AG10803 (cell line): ENCODE measurements at regions not wholly inside any gene's neighbourhood (a gene's known extent, or its start where the extent isn't known, plus 50 kb on each side); places are given as distances from the start of the nearest gene placed in this dataset.

Source experiments
- DNase-seq: peaks from one replicate; pipeline ENCODE4 v3.0.0; 2010; ENCODE audit warnings: low read depth
- H3K4me3 ChIP-seq: 2 replicates; pipeline ENCODE4 v1.5.1; 2011; ENCODE audit warnings: mild to moderate bottlenecking, low read length, control low read depth
- TF ChIP-seq, protein P1 (sequence below): conservative IDR thresholded peaks from 2 replicates; pipeline ENCODE4 v1.5.1; 2011; ENCODE audit warnings: mild to moderate bottlenecking, low read length, control low read depth, inconsistent platforms

- H3K4me3 ChIP-seq: no peak overlapping the region
- peak; percentile 37 for DNase-seq
- TF ChIP-seq, protein P1, sequence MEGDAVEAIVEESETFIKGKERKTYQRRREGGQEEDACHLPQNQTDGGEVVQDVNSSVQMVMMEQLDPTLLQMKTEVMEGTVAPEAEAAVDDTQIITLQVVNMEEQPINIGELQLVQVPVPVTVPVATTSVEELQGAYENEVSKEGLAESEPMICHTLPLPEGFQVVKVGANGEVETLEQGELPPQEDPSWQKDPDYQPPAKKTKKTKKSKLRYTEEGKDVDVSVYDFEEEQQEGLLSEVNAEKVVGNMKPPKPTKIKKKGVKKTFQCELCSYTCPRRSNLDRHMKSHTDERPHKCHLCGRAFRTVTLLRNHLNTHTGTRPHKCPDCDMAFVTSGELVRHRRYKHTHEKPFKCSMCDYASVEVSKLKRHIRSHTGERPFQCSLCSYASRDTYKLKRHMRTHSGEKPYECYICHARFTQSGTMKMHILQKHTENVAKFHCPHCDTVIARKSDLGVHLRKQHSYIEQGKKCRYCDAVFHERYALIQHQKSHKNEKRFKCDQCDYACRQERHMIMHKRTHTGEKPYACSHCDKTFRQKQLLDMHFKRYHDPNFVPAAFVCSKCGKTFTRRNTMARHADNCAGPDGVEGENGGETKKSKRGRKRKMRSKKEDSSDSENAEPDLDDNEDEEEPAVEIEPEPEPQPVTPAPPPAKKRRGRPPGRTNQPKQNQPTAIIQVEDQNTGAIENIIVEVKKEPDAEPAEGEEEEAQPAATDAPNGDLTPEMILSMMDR: no peak
These were observed 507.9 kb downstream of the RPS24 start for GRCh38 chr10:78541481-78542140.

GRCh38 chr10:78542141-78542489, 508.5 kb downstream of the RPS24 start:
- DNase-seq: no peak
- TF ChIP-seq, protein P1: no peak
- no peak overlapping the region for H3K4me3 ChIP-seq

- DNase-seq: no peak
- no peak overlapping the region for H3K4me3 ChIP-seq
- TF ChIP-seq, protein P1: no peak
These were observed 508.9 kb downstream of the RPS24 start for GRCh38 chr10:78542521-78542920.

- DNase-seq: no peak
- H3K4me3 ChIP-seq: no peak overlapping the region
- TF ChIP-seq, protein P1: no peak
These were observed 509.5 kb downstream of the RPS24 start for GRCh38 chr10:78543031-78543748.

DNA sequence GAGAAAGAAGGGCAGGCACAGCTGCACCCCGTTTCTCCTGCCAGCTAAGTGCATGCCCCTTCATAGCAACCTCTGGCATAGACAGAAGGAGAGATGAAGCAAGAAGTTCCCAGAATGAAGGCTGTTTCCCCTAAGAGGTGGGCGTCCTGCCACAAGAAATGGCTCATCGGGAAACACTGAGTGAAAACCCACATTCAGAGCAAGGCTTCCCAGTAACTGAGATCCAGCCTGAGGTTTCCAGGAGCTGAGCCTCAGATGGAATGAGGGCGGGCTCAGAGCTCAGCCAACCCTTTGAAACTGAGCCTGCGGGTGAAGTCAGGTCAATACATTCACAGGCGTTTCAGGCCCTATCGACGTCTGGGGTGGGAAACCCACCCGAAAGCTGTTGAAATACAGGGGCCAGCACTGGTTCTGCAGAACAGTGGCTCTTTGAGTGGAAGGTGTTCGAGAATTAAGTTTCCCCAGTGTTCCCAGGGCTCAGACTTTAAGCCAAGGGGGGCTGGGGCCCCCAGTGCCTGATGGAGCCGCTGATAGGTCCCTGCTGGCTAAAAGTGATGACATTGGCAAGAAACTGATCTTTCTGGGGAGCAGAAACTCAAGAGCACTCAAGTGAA, 510.2 kb downstream of the RPS24 start:
- DNase-seq: peak; percentile 98
- H3K4me3 ChIP-seq: no peak overlapping the region
- TF ChIP-seq, protein P1: no peak

DNA sequence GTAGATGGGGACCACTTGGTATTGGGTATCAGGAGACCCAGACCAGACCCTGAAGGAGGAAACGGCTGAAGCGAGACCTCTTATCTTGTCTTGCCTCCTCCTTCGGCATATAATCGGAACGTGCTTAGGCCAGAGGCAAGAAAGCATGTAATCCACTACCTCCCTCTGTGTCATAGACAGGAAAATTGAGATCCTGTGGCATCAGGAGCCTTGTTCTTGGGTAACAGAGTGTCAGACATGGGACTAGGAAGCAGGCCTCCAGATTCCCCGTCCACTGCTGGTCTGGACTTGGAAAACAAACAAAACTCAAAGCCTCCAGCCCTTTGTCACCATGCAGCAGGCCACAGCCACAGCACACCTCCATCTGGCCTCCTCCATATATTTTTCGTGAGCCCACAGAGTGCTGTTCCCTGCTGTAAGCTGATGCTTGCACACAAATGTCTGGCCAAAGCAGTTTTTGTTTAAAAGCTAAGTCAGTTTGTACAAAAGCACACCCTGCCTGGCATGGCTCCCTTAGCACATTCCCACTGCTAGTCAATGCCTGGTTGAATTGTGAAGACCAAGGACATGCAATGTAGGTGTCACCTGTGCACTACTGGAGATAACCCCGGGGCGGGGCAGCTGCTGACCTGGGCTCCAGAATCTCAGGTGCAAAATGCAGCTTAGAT, 510.9 kb downstream of the RPS24 start:
- DNase-seq: no peak
- H3K4me3 ChIP-seq: no peak overlapping the region
- TF ChIP-seq, protein P1: no peak

GRCh38 chr10:78545756-78546155, 512.1 kb downstream of the RPS24 start:
- no peak overlapping the region for H3K4me3 ChIP-seq
- no peak for DNase-seq
- TF ChIP-seq, protein P1: no peak
